HepG2 (cell line): ENCODE measurements at regions not wholly inside any gene's neighbourhood (a gene's known extent, or its start where the extent isn't known, plus 50 kb on each side); places are given as distances from the start of the nearest gene placed in this dataset.

Experiments
- ATAC-seq: fragments of 200-7000 bp; cut with Tn5 transposase; 3 replicates; pipeline ENCODE4 v1.9.1; 2020; ENCODE audit warnings: mild to moderate bottlenecking, moderate library complexity
- BruUV-seq: library from RNA; stranded (reverse); fragments of 400-500 nt; replicated peaks from 2 replicates; lab custom pipeline; 2021; lab: Mats Ljungman, UMichigan
- CTCF ChIA-PET: fragments of 300-600 bp; formaldehyde crosslinking; extraction: SDS; loops from one replicate; lab custom pipeline; 2021; ENCODE audit warnings: low total read pairs, inconsistent platforms, low intra/inter-chr PET ratio; lab: Yijun Ruan, JAX
- POLR2A ChIA-PET: fragments of 350-600 bp; sonication (Branson Sonifier 250); formaldehyde crosslinking; loops from one replicate; lab custom pipeline; 2020; ENCODE audit warnings: antibody characterized with exemption, inconsistent platforms; lab: Yijun Ruan, JAX
- DNase-seq: peaks from one replicate; pipeline ENCODE4 v3.0.0-alpha.2; 2015; ENCODE audit warnings: low spot score
- FAIRE-seq: peaks from 3 replicates; lab custom pipeline; 2011; peaks lifted over from hg19 to GRCh38; lab: Jason Lieb, UNC
- H2AFZ ChIP-seq: one replicate; pipeline ENCODE4 v1.6.1; 2011; ENCODE audit warnings: low read length, inconsistent platforms
- H3K27ac ChIP-seq: fragments of 300-600 bp; 3 replicates; pipeline ENCODE4 v1.8.0; 2011; ENCODE audit warnings: mixed run types, mild to moderate bottlenecking, mixed read lengths, low read length, inconsistent platforms; ENCODE audit not compliant: insufficient read depth; ENCODE audit errors: extremely low read length
- H3K27me3 ChIP-seq, 2 experiments: fragments of 200-600 bp in 1 of 2; 2 replicates in 1 of 2; 3 replicates in 1 of 2; pipeline versions ENCODE4 v1.6.0 to v1.8.0; 2011; ENCODE audit warnings: low read length in 2 of 2, mild to moderate bottlenecking in 2 of 2, moderate library complexity in 2 of 2, inconsistent platforms in 1 of 2; ENCODE audit not compliant: insufficient read depth in 2 of 2, control insufficient read depth in 1 of 2
- H3K36me3 ChIP-seq, 2 experiments: fragments of 200-600 bp in 1 of 2; replicated peaks in 1 of 2; 2 replicates in 1 of 2; 3 replicates in 1 of 2; pipeline versions ENCODE4 v1.5.1 to v1.8.0; 2011; ENCODE audit warnings: low read length in 2 of 2, inconsistent platforms in 1 of 2; ENCODE audit not compliant: insufficient read depth in 2 of 2, control insufficient read depth in 1 of 2
- H3K4me1 ChIP-seq: 2 replicates; pipeline ENCODE4 v1.5.1; 2012; ENCODE audit warnings: low read length, inconsistent platforms; ENCODE audit not compliant: insufficient read depth
- H3K4me2 ChIP-seq: 2 replicates; pipeline ENCODE4 v1.6.0; 2011; ENCODE audit warnings: low read depth, low read length, inconsistent platforms
- H3K4me3 ChIP-seq, 3 experiments: fragments of 200-600 bp in 1 of 3; sonication (generic), shearing (Covaris generic) in 1 of 3; replicated peaks in 1 of 3; 2 replicates each; pipeline ENCODE4 v1.5.1; 2011 to 2016; ENCODE audit warnings: low read length in 3 of 3, inconsistent platforms in 2 of 3, low read depth in 2 of 3, mild to moderate bottlenecking in 2 of 3, control low read depth in 1 of 3, mixed read lengths in 1 of 3; ENCODE audit not compliant: insufficient read depth in 1 of 3
- H3K79me2 ChIP-seq: one replicate; pipeline ENCODE4 v1.6.1; 2011; ENCODE audit warnings: low read length, inconsistent platforms; ENCODE audit not compliant: insufficient read depth
- H3K9ac ChIP-seq: 2 replicates; pipeline ENCODE4 v1.6.0; 2011; ENCODE audit warnings: mild to moderate bottlenecking, low read depth, low read length, inconsistent platforms; ENCODE audit not compliant: insufficient read depth
- H3K9me3 ChIP-seq: 2 replicates; pipeline ENCODE4 v1.5.1; 2012; ENCODE audit warnings: mild to moderate bottlenecking, low read length
- H4K20me1 ChIP-seq: 2 replicates; pipeline ENCODE4 v1.6.0; 2011; ENCODE audit warnings: inconsistent platforms, mild to moderate bottlenecking, low read length, moderate library complexity; ENCODE audit not compliant: insufficient read depth
- AKAP8 ChIP-seq: sonication (generic); formaldehyde crosslinking; IDR thresholded peaks from 2 replicates; pipeline ENCODE4 v1.5.1; 2020; ENCODE audit warnings: mild to moderate bottlenecking, missing genetic modification reagents
- ARNT ChIP-seq: fragments of 450-650 bp; IDR thresholded peaks from 2 replicates; pipeline ENCODE4 v1.6.1; 2017
- JUN ChIP-seq: sonication (generic); formaldehyde crosslinking; IDR thresholded peaks from 2 replicates; pipeline ENCODE4 v1.4.0; 2020; ENCODE audit warnings: mild to moderate bottlenecking, missing genetic modification reagents
- KDM2A ChIP-seq: sonication (generic); formaldehyde crosslinking; IDR thresholded peaks from 2 replicates; pipeline ENCODE4 v1.4.0; 2020; ENCODE audit warnings: low read depth, missing genetic modification reagents, borderline replicate concordance
- KLF16 ChIP-seq, 2 experiments: sonication (generic) in 1 of 2; formaldehyde crosslinking in 1 of 2; IDR thresholded peaks; 2 replicates each; pipeline versions ENCODE4 v1.6.1 to v1.8.0; 2016 to 2023; ENCODE audit warnings: missing genetic modification reagents in 2 of 2, missing compliant biosample characterization in 1 of 2
- ONECUT2 ChIP-seq: sonication (generic); formaldehyde crosslinking; IDR thresholded peaks from 2 replicates; pipeline ENCODE4 v1.4.0; 2020; ENCODE audit warnings: missing genetic modification reagents
- ZBTB38 ChIP-seq: sonication (generic); formaldehyde crosslinking; IDR thresholded peaks from 2 replicates; pipeline ENCODE4 v1.5.1; 2020; ENCODE audit warnings: mild to moderate bottlenecking, missing genetic modification reagents
- ZNF34 ChIP-seq: sonication (generic); formaldehyde crosslinking; IDR thresholded peaks from 2 replicates; pipeline ENCODE4 v1.4.0; 2020; ENCODE audit warnings: mild to moderate bottlenecking, missing genetic modification reagents, borderline replicate concordance
- ZNF703 ChIP-seq: sonication (generic); formaldehyde crosslinking; IDR thresholded peaks from 2 replicates; pipeline ENCODE4 v1.5.1; 2020; ENCODE audit warnings: missing genetic modification reagents, mild to moderate bottlenecking, moderate library complexity, borderline replicate concordance
- WGBS: methylation state at CpG from one replicate; pipeline ENCODE4 v1.1.6; 2017; ENCODE audit warnings: low lambda C conversion rate; 5-methylcytosine and 5-hydroxymethylcytosine counted together
- in situ Hi-C: cut with HindIII; loops from 2 replicates; pipeline ENCODE4 v1.10.0; 2017; ENCODE audit warnings: low pct_unique_long_range_greater_than_20kb; ENCODE audit not compliant: extremely low pct_ligation_motif_present
- intact Hi-C: fragments of 100-400 bp; cut with micrococcal nuclease; formaldehyde crosslinking; loops from one replicate; pipeline ENCODE4 v1.10.0; 2022; ENCODE audit not compliant: unreplicated experiment
- TF ChIP-seq, protein P1 (sequence below): sonication (generic); formaldehyde crosslinking; IDR thresholded peaks from 2 replicates; pipeline ENCODE4 v1.4.0; 2020; ENCODE audit warnings: mild to moderate bottlenecking, low read depth, missing genetic modification reagents
- TF ChIP-seq, protein P2 (sequence below): fragments of 450-650 bp; IDR thresholded peaks from 2 replicates; pipeline ENCODE4 v1.6.1; 2017; ENCODE audit warnings: mild to moderate bottlenecking
- TF ChIP-seq, protein P3 (sequence below): IDR thresholded peaks from 2 replicates; pipeline ENCODE4 v1.6.1; 2016; ENCODE audit warnings: missing biosample characterization, missing genetic modification reagents, low read depth
- TF ChIP-seq, protein P4 (sequence below): sonication (generic); formaldehyde crosslinking; IDR thresholded peaks from 2 replicates; pipeline ENCODE4 v1.5.1; 2020; ENCODE audit warnings: missing genetic modification reagents, mild to moderate bottlenecking, borderline replicate concordance
- TF ChIP-seq, protein P5 (sequence below): sonication (generic); formaldehyde crosslinking; IDR thresholded peaks from 2 replicates; pipeline ENCODE4 v1.8.1; 2023; ENCODE audit warnings: missing genetic modification reagents, mild to moderate bottlenecking, borderline replicate concordance
- TF ChIP-seq, protein P6 (sequence below): sonication (generic); formaldehyde crosslinking; IDR thresholded peaks from 2 replicates; pipeline ENCODE4 v1.4.0; 2020; ENCODE audit warnings: low read depth, mild to moderate bottlenecking, missing genetic modification reagents
- TF ChIP-seq, protein P7 (sequence below): sonication (generic); formaldehyde crosslinking; IDR thresholded peaks from 2 replicates; pipeline ENCODE4 v1.5.0; 2020; ENCODE audit warnings: missing genetic modification reagents

DNA sequence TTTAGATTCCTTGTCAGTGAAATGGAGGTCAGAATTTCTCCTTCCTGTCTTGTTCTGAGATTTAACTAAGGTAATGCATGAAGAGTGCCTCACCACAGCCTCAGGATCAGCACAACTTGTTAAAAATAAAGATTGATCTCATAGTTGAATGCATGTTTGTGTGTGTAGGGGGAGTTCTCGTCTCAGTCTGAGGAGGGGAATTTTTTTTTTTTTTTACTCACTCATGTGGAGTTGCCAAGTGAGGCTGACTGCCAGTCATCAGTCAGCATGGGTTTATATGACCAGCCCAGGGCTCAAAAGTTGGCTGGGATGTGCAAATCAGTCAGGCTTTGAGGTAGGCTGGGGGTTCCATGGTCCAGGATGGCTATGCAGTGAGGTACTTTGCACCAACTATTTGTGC lies 113.2 kb downstream of the FANCF start:
- Histone ChIP-seq H3K4me3 (no peak overlapping the region), H2AFZ (no peak overlapping the region), H3K79me2 (no peaks in the 10 kb centered on the region), H3K9ac (no peak overlapping the region), H3K36me3 (no peaks in the 10 kb centered on the region), H3K4me2 (no peak overlapping the region), H3K27me3 (peaks cover 0 to 4% of the 10 kb centered on the region in 2 experiments; a peak in 1 of 5 replicates), H3K9me3 (no peaks in the 10 kb centered on the region), H3K4me1 (no peaks in the 10 kb centered on the region), H4K20me1 (no peaks in the 10 kb centered on the region), H3K27ac (no peak overlapping the region)
- WGBS, result 0% methylated on average over 1 of the region's 1 CpG
- CTCF ChIA-PET, result no interaction called here
- POLR2A ChIA-PET, result no interaction called here
- FAIRE-seq (no peak), DNase-seq (no peak), ATAC-seq (no peak)
- intact Hi-C loops (no loop called here), in situ Hi-C loops (no loop called here)
- BruUV-seq, result no TSS peak
- TF ChIP-seq, protein P1, sequence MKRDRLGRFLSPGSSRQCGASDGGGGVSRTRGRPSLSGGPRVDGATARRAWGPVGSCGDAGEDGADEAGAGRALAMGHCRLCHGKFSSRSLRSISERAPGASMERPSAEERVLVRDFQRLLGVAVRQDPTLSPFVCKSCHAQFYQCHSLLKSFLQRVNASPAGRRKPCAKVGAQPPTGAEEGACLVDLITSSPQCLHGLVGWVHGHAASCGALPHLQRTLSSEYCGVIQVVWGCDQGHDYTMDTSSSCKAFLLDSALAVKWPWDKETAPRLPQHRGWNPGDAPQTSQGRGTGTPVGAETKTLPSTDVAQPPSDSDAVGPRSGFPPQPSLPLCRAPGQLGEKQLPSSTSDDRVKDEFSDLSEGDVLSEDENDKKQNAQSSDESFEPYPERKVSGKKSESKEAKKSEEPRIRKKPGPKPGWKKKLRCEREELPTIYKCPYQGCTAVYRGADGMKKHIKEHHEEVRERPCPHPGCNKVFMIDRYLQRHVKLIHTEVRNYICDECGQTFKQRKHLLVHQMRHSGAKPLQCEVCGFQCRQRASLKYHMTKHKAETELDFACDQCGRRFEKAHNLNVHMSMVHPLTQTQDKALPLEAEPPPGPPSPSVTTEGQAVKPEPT (CRISPR knock-in tag), result no peak
- TF ChIP-seq, protein P2, sequence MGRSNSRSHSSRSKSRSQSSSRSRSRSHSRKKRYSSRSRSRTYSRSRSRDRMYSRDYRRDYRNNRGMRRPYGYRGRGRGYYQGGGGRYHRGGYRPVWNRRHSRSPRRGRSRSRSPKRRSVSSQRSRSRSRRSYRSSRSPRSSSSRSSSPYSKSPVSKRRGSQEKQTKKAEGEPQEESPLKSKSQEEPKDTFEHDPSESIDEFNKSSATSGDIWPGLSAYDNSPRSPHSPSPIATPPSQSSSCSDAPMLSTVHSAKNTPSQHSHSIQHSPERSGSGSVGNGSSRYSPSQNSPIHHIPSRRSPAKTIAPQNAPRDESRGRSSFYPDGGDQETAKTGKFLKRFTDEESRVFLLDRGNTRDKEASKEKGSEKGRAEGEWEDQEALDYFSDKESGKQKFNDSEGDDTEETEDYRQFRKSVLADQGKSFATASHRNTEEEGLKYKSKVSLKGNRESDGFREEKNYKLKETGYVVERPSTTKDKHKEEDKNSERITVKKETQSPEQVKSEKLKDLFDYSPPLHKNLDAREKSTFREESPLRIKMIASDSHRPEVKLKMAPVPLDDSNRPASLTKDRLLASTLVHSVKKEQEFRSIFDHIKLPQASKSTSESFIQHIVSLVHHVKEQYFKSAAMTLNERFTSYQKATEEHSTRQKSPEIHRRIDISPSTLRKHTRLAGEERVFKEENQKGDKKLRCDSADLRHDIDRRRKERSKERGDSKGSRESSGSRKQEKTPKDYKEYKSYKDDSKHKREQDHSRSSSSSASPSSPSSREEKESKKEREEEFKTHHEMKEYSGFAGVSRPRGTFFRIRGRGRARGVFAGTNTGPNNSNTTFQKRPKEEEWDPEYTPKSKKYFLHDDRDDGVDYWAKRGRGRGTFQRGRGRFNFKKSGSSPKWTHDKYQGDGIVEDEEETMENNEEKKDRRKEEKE, result no peak
- TF ChIP-seq KLF16 (CRISPR knock-in tag; IDR thresholded peaks at IDR 0.05), result no peak
- TF ChIP-seq ZNF34 (CRISPR knock-in tag), result no peak
- TF ChIP-seq, protein P3, sequence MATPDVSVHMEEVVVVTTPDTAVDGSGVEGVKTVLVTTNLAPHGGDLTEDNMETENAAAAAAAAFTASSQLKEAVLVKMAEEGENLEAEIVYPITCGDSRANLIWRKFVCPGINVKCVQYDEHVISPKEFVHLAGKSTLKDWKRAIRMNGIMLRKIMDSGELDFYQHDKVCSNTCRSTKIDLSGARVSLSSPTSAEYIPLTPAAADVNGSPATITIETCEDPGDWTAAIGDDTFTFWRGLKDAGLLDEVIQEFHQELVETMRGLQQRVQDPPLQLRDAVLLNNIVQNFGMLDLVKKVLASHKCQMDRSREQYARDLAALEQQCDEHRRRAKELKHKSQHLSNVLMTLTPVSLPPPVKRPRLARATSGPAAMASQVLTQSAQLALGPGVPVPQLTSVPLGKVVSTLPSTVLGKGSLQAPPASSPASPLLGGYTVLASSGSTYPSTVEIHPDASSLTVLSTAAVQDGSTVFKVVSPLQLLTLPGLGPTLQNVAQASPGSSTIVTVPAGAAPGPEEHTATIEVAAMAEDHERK (CRISPR knock-in tag), result no peak
- TF ChIP-seq, protein P4, sequence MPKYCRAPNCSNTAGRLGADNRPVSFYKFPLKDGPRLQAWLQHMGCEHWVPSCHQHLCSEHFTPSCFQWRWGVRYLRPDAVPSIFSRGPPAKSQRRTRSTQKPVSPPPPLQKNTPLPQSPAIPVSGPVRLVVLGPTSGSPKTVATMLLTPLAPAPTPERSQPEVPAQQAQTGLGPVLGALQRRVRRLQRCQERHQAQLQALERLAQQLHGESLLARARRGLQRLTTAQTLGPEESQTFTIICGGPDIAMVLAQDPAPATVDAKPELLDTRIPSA, result no peak
- no peak for TF ChIP-seq KDM2A
- TF ChIP-seq, protein P5, sequence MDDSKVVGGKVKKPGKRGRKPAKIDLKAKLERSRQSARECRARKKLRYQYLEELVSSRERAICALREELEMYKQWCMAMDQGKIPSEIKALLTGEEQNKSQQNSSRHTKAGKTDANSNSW (CRISPR knock-in tag), result no peak
- no peak for TF ChIP-seq ZBTB38
- TF ChIP-seq ZNF703 (CRISPR knock-in tag), result no peak
- TF ChIP-seq ARNT, result no peak
- TF ChIP-seq, protein P6, sequence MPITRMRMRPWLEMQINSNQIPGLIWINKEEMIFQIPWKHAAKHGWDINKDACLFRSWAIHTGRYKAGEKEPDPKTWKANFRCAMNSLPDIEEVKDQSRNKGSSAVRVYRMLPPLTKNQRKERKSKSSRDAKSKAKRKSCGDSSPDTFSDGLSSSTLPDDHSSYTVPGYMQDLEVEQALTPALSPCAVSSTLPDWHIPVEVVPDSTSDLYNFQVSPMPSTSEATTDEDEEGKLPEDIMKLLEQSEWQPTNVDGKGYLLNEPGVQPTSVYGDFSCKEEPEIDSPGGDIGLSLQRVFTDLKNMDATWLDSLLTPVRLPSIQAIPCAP (CRISPR knock-in tag), result no peak
- TF ChIP-seq AKAP8, result no peak
- no peak for TF ChIP-seq ONECUT2 (CRISPR knock-in tag)
- no peak for TF ChIP-seq JUN (CRISPR knock-in tag)
- TF ChIP-seq, protein P7, sequence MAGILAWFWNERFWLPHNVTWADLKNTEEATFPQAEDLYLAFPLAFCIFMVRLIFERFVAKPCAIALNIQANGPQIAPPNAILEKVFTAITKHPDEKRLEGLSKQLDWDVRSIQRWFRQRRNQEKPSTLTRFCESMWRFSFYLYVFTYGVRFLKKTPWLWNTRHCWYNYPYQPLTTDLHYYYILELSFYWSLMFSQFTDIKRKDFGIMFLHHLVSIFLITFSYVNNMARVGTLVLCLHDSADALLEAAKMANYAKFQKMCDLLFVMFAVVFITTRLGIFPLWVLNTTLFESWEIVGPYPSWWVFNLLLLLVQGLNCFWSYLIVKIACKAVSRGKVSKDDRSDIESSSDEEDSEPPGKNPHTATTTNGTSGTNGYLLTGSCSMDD (CRISPR knock-in tag), result no peak
